ENCODE measurements at regions not wholly inside any gene's neighbourhood (a gene's known extent, or its start where the extent isn't known, plus 50 kb on each side); places are given as distances from the start of the nearest gene placed in this dataset.

DNA sequence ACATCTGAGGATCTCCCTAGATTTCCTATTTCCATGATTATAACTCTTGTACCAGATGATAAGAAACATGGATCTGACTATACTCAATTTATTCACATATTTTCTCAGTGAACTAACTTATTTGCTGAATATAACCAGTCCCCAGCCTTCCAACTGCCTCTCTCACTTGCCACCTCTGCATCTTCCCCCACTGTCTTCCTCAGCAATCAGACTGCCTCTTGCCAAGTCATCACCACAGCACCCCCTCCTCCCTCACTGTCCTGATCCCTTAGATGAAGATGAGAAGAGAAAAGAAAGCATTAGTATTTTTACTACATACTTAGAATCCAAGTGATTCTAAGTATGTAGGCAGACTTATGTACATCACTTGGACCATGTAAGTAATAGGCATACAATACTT, 71.9 kb downstream of the GTPBP8 start:
- H3K4me3 ChIP-seq (ENCODE audit: low read depth, low read length), result no peak overlapping the region
- TF ChIP-seq, protein P1, sequence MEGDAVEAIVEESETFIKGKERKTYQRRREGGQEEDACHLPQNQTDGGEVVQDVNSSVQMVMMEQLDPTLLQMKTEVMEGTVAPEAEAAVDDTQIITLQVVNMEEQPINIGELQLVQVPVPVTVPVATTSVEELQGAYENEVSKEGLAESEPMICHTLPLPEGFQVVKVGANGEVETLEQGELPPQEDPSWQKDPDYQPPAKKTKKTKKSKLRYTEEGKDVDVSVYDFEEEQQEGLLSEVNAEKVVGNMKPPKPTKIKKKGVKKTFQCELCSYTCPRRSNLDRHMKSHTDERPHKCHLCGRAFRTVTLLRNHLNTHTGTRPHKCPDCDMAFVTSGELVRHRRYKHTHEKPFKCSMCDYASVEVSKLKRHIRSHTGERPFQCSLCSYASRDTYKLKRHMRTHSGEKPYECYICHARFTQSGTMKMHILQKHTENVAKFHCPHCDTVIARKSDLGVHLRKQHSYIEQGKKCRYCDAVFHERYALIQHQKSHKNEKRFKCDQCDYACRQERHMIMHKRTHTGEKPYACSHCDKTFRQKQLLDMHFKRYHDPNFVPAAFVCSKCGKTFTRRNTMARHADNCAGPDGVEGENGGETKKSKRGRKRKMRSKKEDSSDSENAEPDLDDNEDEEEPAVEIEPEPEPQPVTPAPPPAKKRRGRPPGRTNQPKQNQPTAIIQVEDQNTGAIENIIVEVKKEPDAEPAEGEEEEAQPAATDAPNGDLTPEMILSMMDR (IDR thresholded peaks at IDR 0.05; ENCODE audit: insufficient read depth, low read depth, low read length, missing control alignments), result no peak
- DNase-seq (ENCODE audit: low read depth), result no peak

DNA sequence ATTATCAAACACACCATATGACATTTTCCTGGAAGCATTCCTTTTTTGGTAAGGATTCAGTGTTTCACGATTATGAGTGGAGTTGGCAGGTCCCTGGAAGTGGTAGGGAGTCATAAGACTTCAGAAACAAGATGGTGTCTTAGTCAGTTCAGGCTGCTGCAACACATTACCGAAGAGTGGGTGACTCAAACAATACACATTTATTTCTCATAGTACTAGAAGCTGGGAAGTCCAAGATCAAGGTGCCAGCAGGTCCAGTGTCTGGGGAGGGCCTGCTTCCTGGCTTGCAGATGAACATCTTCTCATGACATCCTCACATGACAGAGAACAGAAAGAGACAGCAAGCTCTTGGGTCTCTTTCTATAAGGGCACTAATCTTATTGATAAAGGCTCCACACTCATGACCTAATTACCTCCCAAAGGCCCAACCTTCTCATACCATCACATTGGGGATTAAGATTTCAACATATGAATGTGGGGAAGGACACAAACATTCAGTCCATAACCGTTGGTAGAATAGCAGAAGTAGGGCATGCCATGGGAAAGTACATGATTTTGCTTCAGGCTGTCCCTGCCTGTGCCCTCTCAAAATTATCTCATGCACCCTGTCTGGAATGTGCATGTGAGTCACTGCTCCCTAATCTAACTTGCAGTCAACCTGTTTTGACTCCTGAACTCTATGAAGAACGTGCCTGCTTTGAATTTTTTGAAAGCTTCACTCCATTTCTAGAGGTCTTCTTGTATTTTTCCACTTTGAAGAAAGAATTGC, 72.5 kb downstream of the GTPBP8 start:
- no peak overlapping the region for H3K4me3 ChIP-seq (ENCODE audit: low read depth, low read length)
- no peak for DNase-seq (ENCODE audit: low read depth)
- TF ChIP-seq, protein P1 (IDR thresholded peaks at IDR 0.05; ENCODE audit: insufficient read depth, low read depth, low read length, missing control alignments), result no peak

DNA sequence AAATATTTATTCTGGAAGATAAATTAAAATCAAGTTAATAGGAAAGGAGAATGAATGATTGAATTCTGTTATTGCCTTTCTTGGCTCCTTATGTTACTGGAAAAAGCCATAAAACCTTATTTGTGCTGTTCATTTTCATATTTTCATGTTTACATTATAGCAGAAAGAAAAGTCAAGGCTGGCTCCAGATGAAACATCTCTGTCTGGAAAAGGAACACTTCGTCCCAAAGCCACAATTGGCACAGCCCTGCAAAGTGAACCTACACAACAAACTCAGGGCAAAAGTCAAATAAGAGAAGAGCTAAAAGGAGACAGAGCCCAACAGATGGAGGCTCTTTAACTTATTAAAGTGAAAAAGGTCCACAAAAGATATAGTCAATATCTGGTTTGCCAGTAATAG, 73.4 kb downstream of the GTPBP8 start:
- TF ChIP-seq, protein P1 (IDR thresholded peaks at IDR 0.05; ENCODE audit: insufficient read depth, low read depth, low read length, missing control alignments), result no peak
- no peak for DNase-seq (ENCODE audit: low read depth)

DNA sequence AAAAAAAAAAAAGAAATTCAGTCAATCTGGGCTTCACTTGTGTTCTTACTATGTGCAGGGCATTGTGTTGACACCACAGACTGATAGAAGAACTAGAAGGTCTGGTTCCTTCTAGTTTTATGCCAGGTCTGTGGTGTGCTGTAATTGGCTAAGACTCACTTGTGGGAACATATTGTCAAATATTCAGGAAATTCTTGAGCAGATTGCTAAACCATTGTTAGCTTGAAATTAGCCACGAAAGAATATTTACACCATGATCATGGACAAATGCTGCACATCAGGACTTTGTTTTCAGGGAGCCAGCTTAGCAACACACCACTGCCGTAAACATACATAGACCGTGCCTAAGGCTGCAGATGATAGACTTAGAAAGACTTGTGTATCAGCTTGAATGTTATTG, 74.6 kb downstream of the GTPBP8 start:
- DNase-seq (ENCODE audit: low read depth), result no peak
- TF ChIP-seq, protein P1 (IDR thresholded peaks at IDR 0.05; ENCODE audit: insufficient read depth, low read depth, low read length, missing control alignments), result no peak
- H3K4me3 ChIP-seq (ENCODE audit: low read depth, low read length), result no peak overlapping the region

More for the DNA sequence above, 73.4 kb downstream of the GTPBP8 start:
- H3K4me3 ChIP-seq (ENCODE audit: low read depth, low read length), result no peak overlapping the region

DNA sequence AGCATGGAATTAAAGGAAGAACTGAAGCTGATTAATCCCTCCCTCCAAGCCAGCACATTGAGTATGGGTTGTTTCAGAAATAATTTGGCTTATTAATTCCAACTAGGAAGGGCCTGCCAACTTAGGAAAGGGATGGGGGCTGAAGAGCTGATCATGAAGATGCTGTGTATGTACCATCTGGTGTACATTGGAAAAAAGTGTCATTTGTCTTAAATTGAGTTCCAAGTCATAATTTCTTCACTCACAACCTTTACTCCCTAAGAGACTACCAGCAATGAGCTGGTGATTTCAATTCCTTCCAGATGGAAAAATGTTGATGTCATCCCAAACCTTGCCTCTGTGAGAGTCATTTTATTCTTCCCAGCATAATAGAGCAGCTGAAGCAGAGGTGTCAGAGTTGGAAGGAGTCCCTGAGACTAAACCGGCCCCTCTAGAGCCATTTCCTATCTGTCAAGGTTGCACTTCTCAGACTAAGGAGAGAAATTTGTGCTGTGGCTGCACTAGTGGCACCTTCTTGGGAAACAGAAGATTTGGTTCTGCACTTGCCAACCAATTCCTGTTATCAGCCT, 79.4 kb downstream of the GTPBP8 start:
- H3K4me3 ChIP-seq (ENCODE audit: low read depth, low read length), result no peak overlapping the region
- DNase-seq (ENCODE audit: low read depth), result no peak
- TF ChIP-seq, protein P1 (IDR thresholded peaks at IDR 0.05; ENCODE audit: insufficient read depth, low read depth, low read length, missing control alignments), result no peak

DNA sequence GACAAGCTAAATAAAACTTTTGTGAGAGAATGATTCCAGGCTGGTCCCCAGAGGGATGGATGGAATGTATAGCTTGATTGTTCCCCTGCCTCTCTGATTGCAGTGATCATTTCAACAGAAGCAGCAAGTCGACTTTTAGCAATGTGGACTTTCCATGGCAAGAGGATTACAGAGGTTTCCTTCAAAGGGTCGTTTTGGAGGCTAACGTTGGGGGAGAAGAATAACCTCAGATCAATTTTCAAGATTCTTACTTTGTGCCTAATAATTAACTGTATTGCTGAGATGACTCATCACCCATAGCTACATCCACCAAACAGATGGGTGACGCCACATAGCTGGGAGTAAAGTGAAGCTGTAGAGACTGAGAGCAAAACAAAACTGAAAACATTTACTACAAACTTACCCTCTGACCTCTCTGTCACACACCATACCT, 79.9 kb downstream of the GTPBP8 start:
- TF ChIP-seq, protein P1 (IDR thresholded peaks at IDR 0.05; ENCODE audit: insufficient read depth, low read depth, low read length, missing control alignments), result no peak
- no peak overlapping the region for H3K4me3 ChIP-seq (ENCODE audit: low read depth, low read length)
- DNase-seq (ENCODE audit: low read depth), result peak; percentile 29
